HUDEP-2 (cell line): ENCODE measurements at regions not wholly inside any gene's neighbourhood (a gene's known extent, or its start where the extent isn't known, plus 50 kb on each side); places are given as distances from the start of the nearest gene placed in this dataset.
"Not testable (repeated sequence)": the region's sequence is repeated elsewhere in the genome, so short reads cannot be mapped to it uniquely, and the experiment has no call there.

Source experiments
- DNase-seq, 76 experiments: peaks; one replicate each; lab custom pipeline; 2025; ENCODE audit not compliant: unreplicated experiment in 76 of 76; lab: John Stamatoyannopoulos, UW

- DNase-seq: no peak
Measured at GRCh38 chr2:84223191-84223590, 235.9 kb downstream of the SUCLG1 start.

GRCh38 chr2:84221102-84221501 is 238.0 kb downstream of the SUCLG1 start:
- not testable (repeated sequence) for DNase-seq

GRCh38 chr2:84217456-84217855 is 241.6 kb downstream of the SUCLG1 start:
- no peak for DNase-seq

GRCh38 chr2:84214455-84214854 is 244.6 kb downstream of the SUCLG1 start:
- no peak for DNase-seq

- DNase-seq: no peak
Measured at GRCh38 chr2:84212611-84213314, 246.3 kb downstream of the SUCLG1 start.

GRCh38 chr2:84209941-84210340 is 249.1 kb downstream of the SUCLG1 start:
- no peak for DNase-seq

GRCh38 chr2:84204995-84205394 is 254.1 kb downstream of the SUCLG1 start:
- DNase-seq: no peak

- DNase-seq: no peak
Measured at GRCh38 chr2:84202166-84202565, 256.9 kb downstream of the SUCLG1 start.

GRCh38 chr2:84201158-84201557 is 257.9 kb downstream of the SUCLG1 start:
- DNase-seq: no peak

- no peak for DNase-seq
Measured at GRCh38 chr2:84197901-84198300, 261.2 kb downstream of the SUCLG1 start.

- DNase-seq: no peak
Measured at GRCh38 chr2:84194949-84195644, 264.0 kb downstream of the SUCLG1 start.

- DNase-seq: no peak
Measured at GRCh38 chr2:84194181-84194580, 264.9 kb downstream of the SUCLG1 start.

- DNase-seq: no peak
Measured at GRCh38 chr2:84187258-84187657, 271.8 kb downstream of the SUCLG1 start.

- no peak for DNase-seq
Measured at GRCh38 chr2:84181927-84182326, 277.2 kb downstream of the SUCLG1 start.

- no peak for DNase-seq
Measured at GRCh38 chr2:84177733-84178132, 281.3 kb downstream of the SUCLG1 start.

GRCh38 chr2:84175970-84176369 is 283.1 kb downstream of the SUCLG1 start:
- DNase-seq: no peak

GRCh38 chr2:84175340-84175739 is 283.7 kb downstream of the SUCLG1 start:
- DNase-seq: no peak

GRCh38 chr2:84173041-84173440 is 286.0 kb downstream of the SUCLG1 start:
- no peak for DNase-seq

GRCh38 chr2:84170979-84171378 is 288.1 kb downstream of the SUCLG1 start:
- DNase-seq: no peak

GRCh38 chr2:84169871-84170270 is 289.2 kb downstream of the SUCLG1 start:
- DNase-seq: no peak

- DNase-seq: not testable (repeated sequence)
Measured at GRCh38 chr2:84168552-84168951, 290.5 kb downstream of the SUCLG1 start.

GRCh38 chr2:84165256-84165655 is 293.8 kb downstream of the SUCLG1 start:
- DNase-seq: no peak
